GM18519 (cell line): ENCODE measurements at regions not wholly inside any gene's neighbourhood (a gene's known extent, or its start where the extent isn't known, plus 50 kb on each side); places are given as distances from the start of the nearest gene placed in this dataset.

Source experiments
- ATAC-seq: cut with Tn5 transposase; IDR thresholded peaks from one replicate; pipeline ENCODE4 v1.9.1; 2021; ENCODE audit warnings: mild to moderate bottlenecking, moderate library complexity; ENCODE audit not compliant: unreplicated experiment, low FRiP score

- peak; percentile 54 for ATAC-seq
Measured at GRCh38 chr11:128367573-128367972, 219.8 kb downstream of the ETS1 start.

- no peak for ATAC-seq
Measured at GRCh38 chr11:128365044-128365443, 222.3 kb downstream of the ETS1 start.

- no peak for ATAC-seq
Measured at GRCh38 chr11:128361451-128362020, 225.8 kb downstream of the ETS1 start.

GRCh38 chr11:128359515-128359914 is 227.8 kb downstream of the ETS1 start:
- ATAC-seq = no peak

GRCh38 chr11:128357073-128357472 is 230.3 kb downstream of the ETS1 start:
- ATAC-seq = no peak

GRCh38 chr11:128355558-128355957 is 231.8 kb downstream of the ETS1 start:
- no peak for ATAC-seq

- ATAC-seq = no peak
Measured at GRCh38 chr11:128354476-128354875, 232.9 kb downstream of the ETS1 start.

GRCh38 chr11:128351168-128351567 is 236.2 kb downstream of the ETS1 start:
- ATAC-seq = no peak

GRCh38 chr11:128349650-128350299 is 237.6 kb downstream of the ETS1 start:
- ATAC-seq = no peak

GRCh38 chr11:128346804-128347203 is 240.6 kb downstream of the ETS1 start:
- no peak for ATAC-seq

- ATAC-seq = no peak
Measured at GRCh38 chr11:128345316-128345715, 242.0 kb downstream of the ETS1 start.

GRCh38 chr11:128343870-128344269 is 243.5 kb downstream of the ETS1 start:
- no peak for ATAC-seq

- peak; percentile 15 for ATAC-seq
Measured at GRCh38 chr11:128343135-128343514, 244.2 kb downstream of the ETS1 start.

GRCh38 chr11:128342511-128343134 is 244.7 kb downstream of the ETS1 start:
- ATAC-seq = peak; percentile 80

GRCh38 chr11:128341280-128342248 is 245.8 kb downstream of the ETS1 start:
- no peak for ATAC-seq

GRCh38 chr11:128339792-128340191 is 247.6 kb downstream of the ETS1 start:
- no peak for ATAC-seq

- ATAC-seq = no peak
Measured at GRCh38 chr11:128338811-128339210, 248.5 kb downstream of the ETS1 start.

- no peak for ATAC-seq
Measured at GRCh38 chr11:128336203-128336602, 251.2 kb downstream of the ETS1 start.

- no peak for ATAC-seq
Measured at GRCh38 chr11:128335729-128336128, 251.6 kb downstream of the ETS1 start.

- ATAC-seq = no peak
Measured at GRCh38 chr11:128334311-128335044, 252.9 kb downstream of the ETS1 start.
